GM21381 (cell line): ENCODE measurements at regions not wholly inside any gene's neighbourhood (a gene's known extent, or its start where the extent isn't known, plus 50 kb on each side); places are given as distances from the start of the nearest gene placed in this dataset.
"Not testable (repeated sequence)": the region's sequence is repeated elsewhere in the genome, so short reads cannot be mapped to it uniquely, and the experiment has no call there.

Experiments
- ATAC-seq: cut with Tn5 transposase; IDR thresholded peaks from one replicate; pipeline ENCODE4 v1.9.1; 2021; ENCODE audit warnings: mild to moderate bottlenecking, moderate library complexity; ENCODE audit not compliant: unreplicated experiment

DNA sequence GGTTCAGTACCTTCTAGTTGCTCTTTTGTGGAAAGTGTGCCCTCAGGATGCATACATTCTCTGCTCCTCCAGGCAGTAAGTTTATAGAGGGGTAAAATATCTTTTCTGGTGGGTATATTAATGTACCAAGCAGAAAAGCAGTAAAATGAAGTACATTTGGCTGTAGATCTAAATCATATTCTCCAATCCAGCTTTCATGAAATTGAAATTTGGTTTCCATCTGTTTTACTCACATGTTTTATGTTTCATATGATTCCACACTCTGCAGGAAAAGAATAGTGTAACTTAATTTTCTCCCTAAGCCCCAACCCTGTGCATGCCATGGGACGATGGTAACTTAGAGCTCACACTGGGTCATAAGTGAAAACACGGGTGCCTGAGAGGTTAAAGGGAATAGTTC lies 172.3 kb downstream of the AKAIN1 start:
- no peak for ATAC-seq

DNA sequence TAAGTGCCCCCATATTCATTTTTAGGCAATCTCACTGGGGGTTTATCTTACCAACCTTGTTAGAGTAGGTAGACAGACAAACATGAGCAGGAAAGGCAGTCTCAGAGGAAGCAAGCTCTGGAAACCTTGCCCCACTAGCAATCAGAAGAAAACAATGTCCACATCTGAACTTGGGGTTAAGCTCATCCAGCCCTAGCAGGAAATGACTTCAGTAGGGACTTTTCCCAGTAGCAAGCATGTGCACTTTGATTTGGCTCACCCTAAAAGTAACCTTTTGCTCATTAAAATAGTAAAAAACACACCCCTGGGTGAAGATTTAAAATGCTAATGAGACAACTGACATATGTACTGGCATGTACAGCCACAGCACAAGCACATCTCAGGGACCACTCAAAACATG lies 175.5 kb downstream of the AKAIN1 start:
- no peak for ATAC-seq

DNA sequence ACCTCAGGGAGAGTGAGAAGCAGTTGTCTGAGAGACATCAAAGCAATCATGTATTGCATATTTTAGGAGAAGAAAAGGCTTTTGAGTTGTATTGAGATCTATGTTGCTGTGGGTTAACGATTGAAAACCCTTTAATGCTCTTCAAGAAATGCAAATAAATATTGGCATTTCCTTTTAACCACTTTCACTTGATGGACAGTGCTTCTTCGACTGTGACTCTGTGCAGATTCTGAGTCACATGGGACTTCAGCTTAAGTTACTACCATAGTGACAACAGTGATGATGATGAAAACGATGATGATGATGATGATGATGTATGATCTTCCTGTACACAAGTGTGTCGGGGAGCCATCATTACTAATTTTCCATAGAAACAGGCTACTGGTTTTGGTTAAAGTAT lies 181.8 kb downstream of the AKAIN1 start:
- no peak for ATAC-seq

DNA sequence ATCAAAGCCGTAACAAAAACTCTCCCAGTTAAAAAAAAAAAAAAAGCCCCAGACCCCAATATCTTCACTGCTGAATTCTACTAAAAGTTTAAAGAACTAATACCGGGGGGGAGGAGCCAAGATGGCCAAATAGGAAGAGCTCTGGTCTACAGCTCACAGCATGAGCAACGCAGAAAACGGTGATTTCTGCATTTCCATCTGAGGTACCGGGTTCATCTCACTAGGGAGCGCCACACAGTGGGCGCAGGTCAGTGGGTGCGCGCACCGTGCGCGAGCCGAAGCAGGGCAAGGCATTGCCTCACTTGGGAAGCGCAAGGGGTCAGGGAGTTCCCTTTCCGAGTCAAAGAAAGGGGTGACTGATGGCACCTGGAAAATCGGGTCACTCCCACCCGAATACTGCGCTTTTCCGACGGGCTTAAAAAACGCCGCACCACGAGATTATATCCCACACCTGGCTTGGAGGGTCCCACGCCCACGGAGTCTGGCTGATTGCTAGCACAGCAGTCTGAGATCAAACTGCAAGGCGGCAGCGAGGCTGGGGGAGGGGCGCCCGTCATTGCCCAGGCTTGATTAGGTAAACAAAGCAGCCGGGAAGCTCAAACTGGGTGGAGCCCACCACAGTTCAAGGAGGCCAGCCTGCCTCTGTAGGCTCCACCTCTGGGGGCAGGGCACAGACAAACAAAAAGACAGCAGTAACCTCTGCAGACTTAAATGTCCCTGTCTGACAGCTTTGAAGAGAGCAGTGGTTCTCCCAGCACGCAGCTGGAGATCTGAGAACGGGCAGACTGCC lies 192.8 kb downstream of the AKAIN1 start:
- not testable (repeated sequence) for ATAC-seq

DNA sequence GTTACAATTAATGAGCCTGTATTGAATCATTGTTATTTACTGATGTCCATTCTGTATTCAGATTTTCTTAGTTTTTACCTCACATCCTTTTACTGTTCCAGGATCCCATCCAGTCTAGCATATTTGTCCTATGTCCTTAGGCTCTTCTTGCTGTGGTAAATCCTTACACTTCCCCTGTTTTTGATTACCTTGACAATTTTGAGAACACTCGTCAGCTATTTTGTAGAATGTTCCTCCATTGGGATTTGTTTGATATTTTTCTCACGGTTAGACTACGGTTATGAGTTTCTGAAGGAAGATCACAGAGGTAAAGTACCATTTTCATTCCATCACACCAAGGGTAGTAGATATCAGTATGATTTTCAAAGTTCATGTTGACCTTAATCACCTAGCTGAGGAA lies 202.3 kb downstream of the AKAIN1 start:
- no peak for ATAC-seq

DNA sequence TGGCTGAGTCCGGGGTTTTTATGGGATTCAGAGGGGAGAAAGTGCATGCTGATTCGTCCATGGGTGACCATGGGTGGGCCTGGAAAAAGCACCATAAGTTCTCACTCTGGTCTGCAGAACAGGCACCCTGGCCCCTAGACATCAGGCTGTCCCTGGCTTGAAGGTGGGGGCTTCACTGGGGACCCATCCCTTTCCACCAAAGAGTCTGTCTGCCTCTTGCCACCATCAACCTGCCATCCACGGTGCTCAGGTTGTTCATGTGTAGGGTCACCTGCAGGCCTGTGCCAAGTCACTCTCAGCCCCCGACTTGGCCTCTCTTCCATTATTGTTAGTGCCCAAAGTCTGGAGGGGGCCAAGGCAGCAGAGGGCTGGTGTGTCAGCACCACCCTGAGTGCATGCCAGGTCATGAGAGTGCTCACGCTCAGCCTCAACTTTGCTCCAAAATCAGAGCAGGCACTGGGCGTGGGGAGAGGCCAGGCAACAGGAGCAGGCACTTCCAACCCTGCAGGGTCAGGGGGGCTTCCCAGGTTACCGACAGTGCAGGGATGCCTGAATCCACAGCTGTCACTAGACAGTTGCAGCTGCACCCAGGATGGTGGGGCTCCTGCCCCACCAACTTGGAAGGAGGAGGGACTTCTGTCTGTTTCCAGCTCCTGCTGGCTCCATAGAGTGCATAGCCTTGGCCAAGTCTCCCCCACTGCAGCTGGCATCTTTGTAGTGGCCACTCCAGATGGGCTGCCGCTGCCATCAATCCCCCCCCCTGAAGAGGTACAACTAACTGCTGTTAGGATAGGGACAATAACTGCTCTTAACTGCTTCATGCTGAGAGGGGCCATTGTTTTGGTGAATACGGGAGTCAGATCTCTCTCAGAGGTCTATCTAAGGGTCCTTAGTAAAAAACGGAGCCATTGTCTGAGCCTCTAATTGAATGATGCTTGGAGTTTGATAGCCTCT lies 209.3 kb downstream of the AKAIN1 start:
- ATAC-seq: no peak

DNA sequence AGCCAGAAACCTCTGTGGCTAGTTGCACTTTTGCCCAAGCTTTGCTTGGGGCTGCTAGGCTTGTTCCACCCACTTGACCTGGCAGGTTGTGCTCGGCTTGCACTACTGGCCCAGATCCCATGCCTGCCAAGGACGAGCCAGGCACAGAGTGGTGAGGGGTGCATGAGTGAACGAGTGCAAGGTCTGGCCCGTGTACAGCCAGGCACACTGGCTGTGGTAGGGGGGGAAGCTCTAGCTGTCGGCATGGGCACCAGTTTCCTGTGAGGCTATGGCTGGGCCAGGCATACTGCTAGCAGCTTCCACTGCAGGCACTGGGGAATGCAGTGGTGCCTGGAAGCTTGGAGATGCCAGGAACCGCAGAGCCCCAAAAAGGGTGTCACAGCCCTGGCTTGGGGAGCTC lies 210.4 kb downstream of the AKAIN1 start:
- ATAC-seq: no peak

DNA sequence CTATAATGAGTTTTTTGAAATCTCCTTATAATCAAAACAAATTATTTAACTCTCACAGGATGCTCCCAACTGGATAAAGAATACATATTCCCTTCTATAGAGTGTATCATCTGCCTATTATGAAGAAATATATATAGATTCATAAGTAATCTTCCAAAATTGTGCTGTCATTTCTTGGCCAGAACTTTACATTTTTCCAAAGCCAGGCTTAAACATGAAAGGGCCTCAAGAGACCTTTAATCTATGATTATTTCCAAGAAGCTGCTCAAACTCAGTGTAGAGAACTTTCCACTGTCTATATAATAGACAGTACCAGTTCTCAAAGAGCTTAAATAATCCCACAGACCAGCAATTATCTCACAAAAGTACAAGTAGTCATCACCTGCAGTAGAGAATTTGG lies 211.0 kb downstream of the AKAIN1 start:
- no peak for ATAC-seq

DNA sequence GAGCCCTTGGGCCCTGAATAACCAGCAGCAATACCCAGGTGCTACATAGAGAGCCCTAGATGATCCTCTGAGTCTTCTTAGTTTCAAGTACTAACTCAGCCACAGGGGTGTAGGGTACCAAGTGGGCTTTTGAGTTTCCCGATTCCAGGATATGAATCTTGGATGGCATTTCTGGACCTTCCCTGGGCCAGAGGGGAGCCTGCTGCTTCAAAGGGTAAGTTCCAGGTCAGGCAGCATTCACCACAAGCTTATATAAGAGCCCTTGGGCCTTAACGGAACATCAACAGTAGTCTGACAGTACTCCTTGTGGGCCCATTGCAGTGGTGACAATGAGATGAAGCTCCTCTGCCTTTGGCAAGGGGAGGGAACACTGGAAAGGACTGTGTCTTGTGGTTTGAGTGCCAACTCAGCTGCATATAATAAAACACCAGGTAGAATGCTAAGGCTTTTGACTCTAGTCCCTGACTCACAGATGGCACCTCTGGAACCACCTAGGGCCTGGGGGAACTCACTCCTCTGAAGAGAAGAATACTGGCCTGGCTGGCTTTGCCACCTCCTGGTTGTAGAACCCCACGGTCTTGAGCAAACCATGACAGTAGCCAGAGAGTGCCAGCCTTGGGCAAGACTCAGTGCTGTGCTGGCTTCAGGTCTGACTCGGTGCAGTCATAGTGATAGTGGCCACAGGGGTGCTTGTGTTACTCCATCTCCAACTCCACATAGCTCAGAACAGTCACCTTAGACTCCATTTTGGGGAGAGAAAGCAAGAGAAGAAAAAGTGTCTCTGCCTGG lies 235.7 kb downstream of the AKAIN1 start:
- no peak for ATAC-seq

DNA sequence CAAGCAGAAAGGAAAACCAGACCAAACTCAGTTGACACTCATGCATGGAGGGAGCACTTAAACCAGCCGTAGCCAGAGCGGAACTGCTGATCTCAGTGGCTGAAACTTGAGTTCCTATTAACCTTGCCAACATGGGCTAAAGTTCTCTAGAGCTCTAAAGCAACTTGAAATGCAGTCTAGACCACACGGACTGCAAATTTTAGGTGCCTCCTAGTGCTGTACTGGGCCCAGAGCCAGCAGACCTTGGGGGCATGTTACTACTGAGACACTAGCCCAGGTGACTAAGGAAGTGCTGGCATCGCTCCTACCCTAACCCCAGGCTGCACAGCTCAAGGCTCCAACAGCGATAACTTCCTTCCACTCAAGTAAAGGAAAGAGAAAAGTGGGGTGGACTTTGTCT lies 236.5 kb downstream of the AKAIN1 start:
- ATAC-seq: no peak

DNA sequence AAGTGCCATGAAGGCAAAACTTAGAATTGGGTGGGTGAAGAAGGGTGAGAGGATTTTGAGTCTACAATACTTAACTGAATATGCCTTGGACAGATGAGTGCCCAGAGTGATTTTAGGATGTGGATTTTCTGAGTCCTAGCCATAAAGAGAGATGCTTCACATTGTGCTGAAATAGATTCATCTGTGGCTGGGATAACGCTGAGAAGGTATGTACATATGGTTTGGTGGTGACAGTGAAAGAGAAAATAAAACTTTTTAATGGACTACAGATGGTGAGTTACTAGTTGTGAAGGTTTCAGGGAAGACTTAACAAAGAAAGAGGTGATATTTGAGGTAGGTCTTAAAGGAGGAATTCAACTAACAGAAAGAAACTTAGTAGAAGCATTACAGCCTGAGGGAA lies 265.8 kb downstream of the AKAIN1 start:
- ATAC-seq: no peak

DNA sequence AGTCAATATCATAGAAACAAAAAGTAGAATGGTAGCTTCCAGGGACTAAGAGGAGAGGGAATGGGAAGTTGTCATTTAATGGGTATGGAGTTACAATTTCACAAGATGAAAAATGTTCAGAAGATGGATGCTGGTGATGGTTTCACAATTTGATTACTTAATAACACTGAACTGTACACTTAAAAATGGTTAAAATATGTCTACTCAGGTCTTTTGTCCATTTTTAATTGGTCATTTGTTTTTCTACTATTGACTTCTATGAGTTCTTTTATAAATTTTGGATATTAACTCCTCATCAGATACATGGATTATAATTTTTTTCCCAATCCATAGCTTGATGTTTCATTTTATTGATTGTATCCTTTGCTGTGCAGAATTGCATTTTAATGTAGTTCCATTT lies 275.5 kb downstream of the AKAIN1 start:
- ATAC-seq: no peak

DNA sequence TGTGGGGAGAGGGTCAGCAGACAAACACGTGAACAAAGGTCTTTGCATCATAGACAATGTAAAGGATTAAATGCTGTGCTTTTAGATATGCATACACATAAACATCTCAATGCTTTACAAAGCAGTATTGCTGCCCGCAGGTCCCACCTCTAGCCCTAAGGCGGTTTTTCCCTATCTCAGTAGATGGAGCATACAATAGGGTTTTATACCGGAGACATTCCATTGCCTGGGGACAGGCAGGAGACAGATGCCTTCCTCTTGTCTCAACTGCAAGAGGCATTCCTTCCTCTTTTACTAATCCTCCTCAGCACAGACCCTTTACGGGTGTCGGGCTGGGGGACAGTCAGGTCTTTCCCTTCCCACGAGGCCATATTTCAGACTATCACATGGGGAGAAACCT lies 279.5 kb downstream of the AKAIN1 start:
- ATAC-seq: not testable (repeated sequence)

DNA sequence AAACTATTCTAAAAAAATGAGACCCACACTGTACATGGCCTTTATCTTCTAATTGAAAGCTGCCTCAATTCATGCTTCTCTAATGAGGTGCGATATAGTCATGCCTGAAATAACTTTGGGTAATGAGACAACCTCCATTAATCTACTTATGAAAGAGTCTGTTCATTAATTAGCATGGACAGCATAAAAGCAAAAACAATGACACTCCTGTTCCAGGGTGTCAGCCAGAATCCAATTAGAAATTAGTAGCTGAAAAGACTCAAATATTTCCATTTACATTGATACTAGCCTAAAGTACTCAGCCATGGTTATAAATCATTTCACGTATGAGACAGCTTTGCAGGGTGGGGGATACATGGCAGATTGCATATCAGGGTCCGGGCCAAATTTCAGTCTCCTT lies 288.7 kb downstream of the AKAIN1 start:
- no peak for ATAC-seq

DNA sequence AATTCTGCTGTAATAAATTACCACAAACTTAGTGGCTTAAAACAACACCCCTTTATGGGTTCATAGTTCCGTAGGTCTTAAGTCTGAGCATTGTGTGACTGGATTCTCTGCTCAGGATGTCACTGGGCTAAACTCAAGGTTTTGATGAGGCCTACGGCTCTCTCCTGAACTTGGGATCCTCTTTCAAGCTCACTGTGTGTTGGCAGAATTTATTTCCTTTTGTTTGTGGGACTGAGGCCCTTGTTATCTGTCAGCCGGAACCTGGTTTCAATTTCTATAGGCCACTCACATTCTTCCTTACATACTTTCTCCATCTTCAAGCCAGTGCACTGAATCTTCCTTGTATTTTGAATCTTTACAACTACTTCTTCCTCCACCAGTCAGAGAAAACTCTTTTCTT lies 290.2 kb downstream of the AKAIN1 start:
- ATAC-seq: no peak

DNA sequence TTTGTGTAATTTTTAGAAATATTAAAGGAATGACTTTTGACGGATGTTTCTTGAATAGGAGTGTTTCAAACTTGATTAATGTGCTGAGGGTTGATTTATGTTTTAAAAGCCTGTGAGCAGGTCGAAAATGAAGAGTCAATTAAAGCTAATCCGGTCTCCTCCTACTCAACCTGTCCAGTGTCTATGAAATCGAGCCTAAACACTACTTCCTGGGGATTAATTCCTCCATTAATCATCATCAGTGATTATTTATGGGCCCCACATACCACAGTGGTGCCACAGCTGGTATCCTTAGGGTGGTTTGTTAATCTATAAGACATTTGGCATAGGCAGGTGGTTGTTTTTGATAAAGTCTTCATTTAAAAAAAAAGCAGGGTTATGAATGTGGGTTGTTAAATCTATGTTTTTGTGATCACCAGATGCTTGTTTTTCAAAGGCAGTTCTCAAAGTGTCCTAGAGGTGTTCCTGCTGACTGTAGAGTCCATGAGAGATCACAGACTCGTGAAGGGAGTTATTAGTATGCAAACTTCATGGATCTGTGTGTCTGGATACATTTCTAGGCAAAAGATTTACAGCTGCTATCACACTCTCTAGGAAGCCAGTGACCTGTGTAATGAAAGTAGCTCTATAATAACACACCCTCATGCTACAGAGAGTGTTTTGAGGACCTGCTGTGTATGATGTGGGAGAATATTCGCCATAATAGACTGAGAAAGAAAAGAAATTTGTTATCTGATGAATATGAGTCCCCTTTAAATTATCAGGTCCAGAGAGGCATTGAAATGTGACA lies 308.6 kb downstream of the AKAIN1 start:
- no peak for ATAC-seq

DNA sequence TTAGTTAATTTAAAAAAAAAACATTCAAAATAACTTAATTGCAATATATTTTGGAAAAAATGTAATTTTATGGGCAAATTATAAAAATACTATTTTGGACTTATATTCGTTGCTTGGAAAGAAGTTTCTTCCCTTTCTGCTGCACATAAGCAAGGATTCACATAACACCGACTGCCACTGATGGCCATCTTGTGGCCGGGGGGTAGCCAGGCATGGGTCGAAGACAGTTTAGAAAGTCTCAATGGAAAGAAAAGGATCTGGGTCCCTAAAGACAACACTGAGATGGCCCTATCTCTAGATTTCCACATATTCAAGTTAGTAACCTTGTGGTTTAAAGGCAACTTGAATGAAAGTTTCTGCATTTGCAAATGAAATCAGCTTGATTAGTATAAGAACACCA lies 318.6 kb downstream of the AKAIN1 start:
- no peak for ATAC-seq

DNA sequence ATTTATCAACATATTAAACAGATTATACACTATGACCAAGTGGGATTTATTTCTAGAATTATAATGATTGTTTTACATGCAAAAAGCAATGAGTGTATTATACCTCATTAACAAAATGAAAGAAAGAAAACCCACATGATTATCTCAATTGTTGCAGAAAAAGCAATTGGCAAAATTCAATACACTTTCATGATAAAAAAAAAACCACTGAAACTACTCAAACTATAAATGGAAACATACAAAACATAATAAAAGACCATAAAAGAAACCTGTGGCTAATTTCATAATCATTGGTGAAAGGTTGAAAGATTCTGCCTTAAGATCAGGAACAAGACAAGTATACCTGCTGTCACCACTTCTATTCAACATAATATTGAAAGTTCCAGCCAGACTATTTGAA lies 325.9 kb downstream of the AKAIN1 start:
- ATAC-seq: no peak

DNA sequence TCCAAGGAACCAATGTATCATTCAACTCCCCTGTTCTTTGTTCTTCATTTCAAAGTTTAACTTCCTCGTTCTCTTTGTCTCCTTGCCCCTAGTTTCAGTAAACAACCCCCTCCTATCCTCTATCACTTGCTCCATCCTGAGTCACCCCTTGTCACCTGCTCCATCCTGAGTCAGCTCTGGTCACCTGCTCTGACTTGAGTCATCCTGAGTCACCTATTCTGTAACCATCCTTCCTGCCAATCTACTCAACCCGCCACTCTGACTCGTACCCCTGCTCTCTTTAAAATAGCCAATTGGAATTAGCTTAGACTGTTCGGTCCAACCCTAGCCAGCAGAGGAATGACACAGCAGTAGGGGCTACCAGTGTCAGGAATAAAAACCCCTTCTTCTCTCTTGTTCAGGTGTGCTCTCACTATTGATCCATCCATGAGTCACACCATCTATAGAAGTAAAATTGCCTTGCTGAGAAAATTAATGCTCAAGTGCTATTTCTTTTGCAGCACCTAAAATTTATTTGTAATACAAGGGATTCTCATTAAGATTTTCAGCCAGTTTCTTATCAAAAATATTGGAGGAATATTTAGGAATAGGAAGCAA lies 326.8 kb downstream of the AKAIN1 start:
- no peak for ATAC-seq

DNA sequence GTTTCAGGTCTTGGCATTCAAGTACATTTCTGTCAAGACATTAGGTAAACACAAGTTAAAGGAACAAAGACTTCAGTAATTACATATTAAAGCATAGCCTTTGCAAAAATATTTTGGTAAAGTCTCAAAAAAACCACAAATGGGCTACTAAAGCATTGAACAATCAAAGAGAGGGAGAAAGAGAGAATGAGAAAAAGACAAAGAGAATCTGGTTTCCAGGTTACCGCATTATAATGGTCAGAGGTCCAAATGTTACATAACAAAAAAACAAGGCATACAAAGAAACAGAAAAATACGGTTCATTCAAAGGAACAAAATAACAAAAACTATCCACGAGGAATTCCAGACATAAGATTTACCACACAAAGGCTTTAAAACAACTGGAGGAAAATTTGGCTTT lies 327.9 kb downstream of the AKAIN1 start:
- ATAC-seq: no peak
